ENCODE measurements at regions not wholly inside any gene's neighbourhood (a gene's known extent, or its start where the extent isn't known, plus 50 kb on each side); places are given as distances from the start of the nearest gene placed in this dataset.
"Not testable (repeated sequence)": the region's sequence is repeated elsewhere in the genome, so short reads cannot be mapped to it uniquely, and the experiment has no call there.

DNA sequence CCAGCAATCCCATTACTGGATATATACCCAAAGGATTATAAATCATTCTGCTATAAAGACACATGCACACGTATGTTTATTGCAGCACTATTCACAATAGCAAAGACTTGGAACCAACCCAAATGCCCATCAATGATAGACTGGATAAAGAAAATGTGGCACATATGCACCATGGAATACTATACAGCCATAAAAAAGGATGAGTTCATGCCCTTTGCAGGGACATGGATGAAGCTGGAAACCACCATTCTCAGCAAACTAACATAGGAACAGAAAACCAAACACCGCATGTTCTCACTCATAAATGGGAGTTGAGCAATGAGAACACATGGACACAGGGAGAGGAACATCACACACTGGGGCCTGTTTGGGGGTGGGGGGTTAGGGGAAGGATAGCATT, 90.8 kb upstream of the NTF3 start:
- H3K9me3 ChIP-seq (ENCODE audit: control insufficient read depth, insufficient read depth, low read length); H3K4me3 ChIP-seq (ENCODE audit: low read depth, low read length); H3K27me3 ChIP-seq (ENCODE audit: control insufficient read depth, insufficient read depth, low read length); H3K36me3 ChIP-seq (ENCODE audit: control insufficient read depth, insufficient read depth, low read length); H3K4me1 ChIP-seq (ENCODE audit: control insufficient read depth, insufficient read depth, low read length); H3K9ac ChIP-seq (ENCODE audit: low read depth, low read length): not testable (repeated sequence)

DNA sequence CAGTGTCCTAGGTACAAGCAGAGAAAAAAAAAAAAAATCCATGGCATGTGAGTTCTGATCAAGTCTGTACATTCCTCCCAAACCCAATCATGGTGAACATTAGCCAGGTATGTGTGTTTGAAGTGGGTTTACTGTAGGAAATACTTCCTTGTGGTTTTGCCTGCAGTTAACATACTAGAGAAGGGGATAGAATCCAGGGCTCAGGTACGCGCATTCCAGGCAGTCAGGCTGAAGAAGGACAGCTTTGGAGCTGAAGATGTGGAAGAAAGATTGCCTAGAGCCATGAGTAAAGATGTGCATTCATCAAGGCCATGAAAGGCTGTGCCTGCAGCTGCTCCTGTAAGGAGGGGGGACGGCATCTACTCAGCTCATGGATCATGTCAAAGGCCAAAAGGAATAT, 88.2 kb upstream of the NTF3 start:
- no peaks in the 10 kb centered on the region for H3K27me3 ChIP-seq (ENCODE audit: control insufficient read depth, insufficient read depth, low read length)
- no peaks in the 10 kb centered on the region for H3K9me3 ChIP-seq (ENCODE audit: control insufficient read depth, insufficient read depth, low read length)
- H3K4me3 ChIP-seq (ENCODE audit: low read depth, low read length), result no peak overlapping the region
- no peak overlapping the region for H3K9ac ChIP-seq (ENCODE audit: low read depth, low read length)
- no peaks in the 10 kb centered on the region for H3K4me1 ChIP-seq (ENCODE audit: control insufficient read depth, insufficient read depth, low read length)
- H3K36me3 ChIP-seq (ENCODE audit: control insufficient read depth, insufficient read depth, low read length), result no peaks in the 10 kb centered on the region

DNA sequence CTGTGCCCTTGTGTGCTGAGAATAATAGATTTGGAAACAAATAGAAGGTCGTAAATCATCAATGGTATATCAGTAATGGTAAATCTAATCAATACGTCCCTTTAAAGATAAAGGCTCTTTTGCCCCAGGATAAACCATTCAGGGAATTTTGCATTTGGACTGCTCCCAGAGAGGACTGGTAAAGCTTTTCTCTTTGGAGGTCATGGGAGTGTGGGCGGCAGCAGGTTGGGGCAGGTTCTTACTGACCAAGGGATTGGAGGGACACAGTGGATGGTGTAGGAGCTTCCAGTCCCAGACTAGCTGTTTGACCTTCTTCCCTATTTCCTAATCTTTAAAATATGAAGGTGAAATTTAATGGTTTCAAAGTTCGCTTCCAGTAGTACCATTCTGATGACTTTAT, 87.8 kb upstream of the NTF3 start:
- Histone ChIP-seq H3K9me3 (ENCODE audit: control insufficient read depth, insufficient read depth, low read length) (no peaks in the 10 kb centered on the region), H3K4me3 (ENCODE audit: low read depth, low read length) (no peak overlapping the region), H3K36me3 (ENCODE audit: control insufficient read depth, insufficient read depth, low read length) (no peaks in the 10 kb centered on the region), H3K27me3 (ENCODE audit: control insufficient read depth, insufficient read depth, low read length) (no peaks in the 10 kb centered on the region), H3K4me1 (ENCODE audit: control insufficient read depth, insufficient read depth, low read length) (no peaks in the 10 kb centered on the region), H3K9ac (ENCODE audit: low read depth, low read length) (no peak overlapping the region)

DNA sequence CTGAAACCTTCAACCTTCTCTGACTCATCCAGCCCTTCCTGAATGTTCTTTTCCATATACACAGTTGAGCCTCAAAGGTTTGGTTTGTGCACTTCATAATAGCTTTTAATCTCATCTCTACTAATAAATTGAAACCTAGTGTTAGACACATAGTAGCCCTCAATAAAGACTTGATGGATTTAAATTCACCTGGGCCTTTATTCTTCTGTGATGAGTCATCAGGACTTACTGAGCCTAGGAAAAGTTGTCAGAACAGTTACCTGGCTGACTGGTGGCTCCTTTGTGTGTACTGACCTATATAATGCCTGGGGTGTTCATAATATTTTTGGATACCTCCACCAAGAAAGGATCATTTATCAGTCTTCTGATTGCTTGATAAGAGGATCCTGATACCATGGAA, 86.4 kb upstream of the NTF3 start:
- no peaks in the 10 kb centered on the region for H3K9me3 ChIP-seq (ENCODE audit: control insufficient read depth, insufficient read depth, low read length)
- no peaks in the 10 kb centered on the region for H3K36me3 ChIP-seq (ENCODE audit: control insufficient read depth, insufficient read depth, low read length)
- no peak overlapping the region for H3K9ac ChIP-seq (ENCODE audit: low read depth, low read length)
- H3K4me1 ChIP-seq (ENCODE audit: control insufficient read depth, insufficient read depth, low read length), result no peaks in the 10 kb centered on the region
- no peak overlapping the region for H3K4me3 ChIP-seq (ENCODE audit: low read depth, low read length)
- no peaks in the 10 kb centered on the region for H3K27me3 ChIP-seq (ENCODE audit: control insufficient read depth, insufficient read depth, low read length)

DNA sequence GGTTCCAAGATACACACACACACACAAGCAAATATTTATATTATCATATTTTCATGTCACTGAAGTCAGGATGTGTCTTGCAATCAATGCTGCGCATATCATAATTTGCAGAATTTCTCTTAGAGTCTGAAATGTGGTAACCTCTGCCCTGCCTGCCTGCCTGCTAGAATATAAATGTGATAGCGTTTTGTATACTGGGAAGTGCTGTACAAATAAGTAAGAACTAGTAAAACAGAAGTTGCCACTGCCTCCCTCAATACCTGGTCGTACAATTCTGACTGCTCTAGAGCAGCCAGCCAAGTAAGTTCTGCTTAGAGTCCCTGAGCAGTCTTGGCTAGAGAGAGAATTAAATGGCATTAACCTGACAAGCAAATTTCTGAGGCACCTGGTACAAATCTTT, 83.9 kb upstream of the NTF3 start:
- no peak overlapping the region for H3K9ac ChIP-seq (ENCODE audit: low read depth, low read length)
- no peaks in the 10 kb centered on the region for H3K36me3 ChIP-seq (ENCODE audit: control insufficient read depth, insufficient read depth, low read length)
- no peaks in the 10 kb centered on the region for H3K4me1 ChIP-seq (ENCODE audit: control insufficient read depth, insufficient read depth, low read length)
- H3K4me3 ChIP-seq (ENCODE audit: low read depth, low read length), result no peak overlapping the region
- H3K27me3 ChIP-seq (ENCODE audit: control insufficient read depth, insufficient read depth, low read length), result no peaks in the 10 kb centered on the region
- no peaks in the 10 kb centered on the region for H3K9me3 ChIP-seq (ENCODE audit: control insufficient read depth, insufficient read depth, low read length)

DNA sequence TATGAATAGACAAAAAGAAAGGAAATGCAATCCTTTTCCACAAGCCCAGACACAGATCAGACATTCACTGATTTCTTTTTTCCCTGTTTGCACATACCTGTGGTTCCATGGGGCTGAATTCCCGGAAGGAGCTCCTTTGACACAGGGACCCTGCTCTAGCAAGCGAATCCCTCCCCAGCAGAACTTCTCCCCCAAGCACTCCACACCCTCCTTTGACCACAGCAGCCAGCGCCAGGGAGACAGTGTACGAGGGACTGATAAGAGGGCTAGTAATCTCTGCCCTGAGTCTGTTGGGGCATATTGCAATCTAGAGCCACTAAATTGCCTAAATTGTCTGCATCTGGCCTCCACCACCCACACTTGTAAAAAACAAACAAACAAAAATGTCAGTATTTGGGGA, 83.4 kb upstream of the NTF3 start:
- no peak overlapping the region for H3K9ac ChIP-seq (ENCODE audit: low read depth, low read length)
- H3K27me3 ChIP-seq (ENCODE audit: control insufficient read depth, insufficient read depth, low read length), result no peaks in the 10 kb centered on the region

DNA sequence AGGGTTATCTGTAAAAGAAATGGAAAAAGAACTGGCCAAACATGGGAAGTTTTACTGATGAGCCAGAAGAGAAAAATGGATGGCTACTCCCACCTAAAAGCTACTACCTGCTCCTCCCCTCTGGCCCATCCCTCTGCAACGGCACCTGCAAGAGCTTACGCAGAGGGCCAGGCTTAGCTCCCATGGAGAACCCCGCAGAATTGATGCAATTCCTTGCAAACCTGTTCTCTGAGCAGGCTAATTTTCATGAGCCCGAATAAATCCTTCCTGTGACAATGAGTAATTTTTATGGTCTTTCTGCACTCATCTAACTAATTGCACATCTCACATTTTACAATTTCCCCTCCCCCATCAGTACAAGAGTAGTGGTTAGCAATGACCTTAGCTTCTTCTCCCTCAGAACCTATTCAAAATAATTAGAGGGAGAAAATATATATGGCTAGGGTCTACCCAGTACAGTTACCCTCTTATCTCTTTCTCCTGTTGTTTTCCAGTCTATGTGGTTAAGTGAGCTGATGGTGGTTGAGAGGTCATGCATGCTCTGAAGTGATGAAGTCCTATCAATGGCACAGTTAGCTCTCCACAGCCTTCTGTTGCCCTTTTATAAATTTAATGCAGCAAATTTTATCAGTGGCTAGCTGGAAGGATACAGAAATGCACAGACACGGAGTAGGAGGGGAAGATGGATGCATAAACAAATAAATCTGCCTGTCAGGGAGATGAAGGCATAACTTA, 67.7 kb upstream of the NTF3 start:
- Histone ChIP-seq H3K4me1 (ENCODE audit: control insufficient read depth, insufficient read depth, low read length) (no peaks in the 10 kb centered on the region), H3K27me3 (ENCODE audit: control insufficient read depth, insufficient read depth, low read length) (no peaks in the 10 kb centered on the region), H3K4me3 (ENCODE audit: low read depth, low read length) (no peak overlapping the region)

More for the DNA sequence above, 83.4 kb upstream of the NTF3 start:
- H3K9me3 ChIP-seq (ENCODE audit: control insufficient read depth, insufficient read depth, low read length), result no peaks in the 10 kb centered on the region
- H3K4me3 ChIP-seq (ENCODE audit: low read depth, low read length), result no peak overlapping the region
- H3K4me1 ChIP-seq (ENCODE audit: control insufficient read depth, insufficient read depth, low read length), result no peaks in the 10 kb centered on the region
- no peaks in the 10 kb centered on the region for H3K36me3 ChIP-seq (ENCODE audit: control insufficient read depth, insufficient read depth, low read length)

DNA sequence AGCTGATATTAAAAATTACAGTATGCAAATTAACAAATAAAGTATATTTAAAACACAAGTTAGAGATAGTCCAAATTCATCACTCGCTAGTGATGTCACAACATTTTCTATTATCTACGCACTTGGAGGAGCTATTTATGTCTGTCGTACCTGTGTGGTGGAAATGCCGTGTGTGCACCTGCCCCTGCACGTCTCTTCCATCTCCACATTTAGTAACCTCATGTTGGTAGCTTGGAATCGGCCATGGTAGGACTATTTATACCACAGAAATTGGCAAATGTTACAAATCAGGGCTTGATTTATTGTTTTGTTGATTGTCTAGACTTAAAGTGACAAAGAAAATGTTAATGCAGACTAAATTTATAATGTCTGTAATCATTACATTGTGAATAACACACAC, 62.6 kb upstream of the NTF3 start:
- Histone ChIP-seq H3K9ac (ENCODE audit: low read depth, low read length) (no peak overlapping the region), H3K9me3 (ENCODE audit: control insufficient read depth, insufficient read depth, low read length) (no peaks in the 10 kb centered on the region), H3K36me3 (ENCODE audit: control insufficient read depth, insufficient read depth, low read length) (no peaks in the 10 kb centered on the region), H3K4me1 (ENCODE audit: control insufficient read depth, insufficient read depth, low read length) (no peaks in the 10 kb centered on the region), H3K4me3 (ENCODE audit: low read depth, low read length) (no peak overlapping the region), H3K27me3 (ENCODE audit: control insufficient read depth, insufficient read depth, low read length) (no peaks in the 10 kb centered on the region)

More for the DNA sequence above, 67.7 kb upstream of the NTF3 start:
- Histone ChIP-seq H3K36me3 (ENCODE audit: control insufficient read depth, insufficient read depth, low read length) (no peaks in the 10 kb centered on the region), H3K9me3 (ENCODE audit: control insufficient read depth, insufficient read depth, low read length) (no peaks in the 10 kb centered on the region), H3K9ac (ENCODE audit: low read depth, low read length) (no peak overlapping the region)

DNA sequence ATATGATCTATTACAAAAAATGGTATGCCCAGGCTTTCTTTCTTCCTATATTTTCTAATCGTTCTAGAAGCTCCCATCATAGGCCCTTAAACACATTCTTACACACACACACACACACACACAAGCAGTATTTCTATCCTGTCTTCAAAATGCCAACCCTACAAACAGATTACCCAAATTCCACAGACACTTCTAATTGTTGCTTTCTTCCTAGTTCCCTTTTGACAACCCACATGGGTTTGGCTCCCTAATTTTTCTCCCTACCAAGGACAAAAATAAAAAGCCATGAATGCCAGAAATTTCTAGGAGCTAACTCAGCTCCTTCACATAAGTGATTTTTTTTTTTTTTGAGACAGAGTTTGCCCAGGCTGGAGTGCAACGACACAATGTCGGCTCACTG, 60.3 kb upstream of the NTF3 start:
- Histone ChIP-seq H3K9me3 (ENCODE audit: control insufficient read depth, insufficient read depth, low read length) (no peaks in the 10 kb centered on the region), H3K4me1 (ENCODE audit: control insufficient read depth, insufficient read depth, low read length) (no peaks in the 10 kb centered on the region), H3K36me3 (ENCODE audit: control insufficient read depth, insufficient read depth, low read length) (no peaks in the 10 kb centered on the region), H3K27me3 (ENCODE audit: control insufficient read depth, insufficient read depth, low read length) (no peaks in the 10 kb centered on the region), H3K4me3 (ENCODE audit: low read depth, low read length) (no peak overlapping the region), H3K9ac (ENCODE audit: low read depth, low read length) (no peak overlapping the region)

DNA sequence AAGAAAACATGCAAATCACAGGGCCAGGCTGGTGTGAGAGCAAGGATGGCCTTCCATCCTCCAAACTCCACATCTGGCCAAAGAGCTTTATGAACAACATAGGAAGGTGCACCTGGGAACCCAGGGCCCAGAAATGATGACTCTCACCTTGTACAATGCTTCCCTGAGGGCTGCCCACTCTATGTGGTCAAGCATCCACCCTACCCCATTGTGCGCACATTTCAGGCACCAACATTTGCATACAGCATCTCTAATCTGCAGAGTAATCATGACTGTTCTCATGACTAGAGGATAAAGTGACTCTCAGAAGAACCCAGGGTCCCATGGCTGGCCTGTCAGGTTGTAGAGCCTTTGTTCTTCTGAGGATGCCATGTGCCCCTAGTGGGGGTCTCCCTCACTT, 57.2 kb upstream of the NTF3 start:
- Histone ChIP-seq H3K27me3 (ENCODE audit: control insufficient read depth, insufficient read depth, low read length) (no peaks in the 10 kb centered on the region), H3K4me1 (ENCODE audit: control insufficient read depth, insufficient read depth, low read length) (no peaks in the 10 kb centered on the region), H3K4me3 (ENCODE audit: low read depth, low read length) (no peak overlapping the region), H3K36me3 (ENCODE audit: control insufficient read depth, insufficient read depth, low read length) (no peaks in the 10 kb centered on the region), H3K9ac (ENCODE audit: low read depth, low read length) (no peak overlapping the region), H3K9me3 (ENCODE audit: control insufficient read depth, insufficient read depth, low read length) (no peaks in the 10 kb centered on the region)

DNA sequence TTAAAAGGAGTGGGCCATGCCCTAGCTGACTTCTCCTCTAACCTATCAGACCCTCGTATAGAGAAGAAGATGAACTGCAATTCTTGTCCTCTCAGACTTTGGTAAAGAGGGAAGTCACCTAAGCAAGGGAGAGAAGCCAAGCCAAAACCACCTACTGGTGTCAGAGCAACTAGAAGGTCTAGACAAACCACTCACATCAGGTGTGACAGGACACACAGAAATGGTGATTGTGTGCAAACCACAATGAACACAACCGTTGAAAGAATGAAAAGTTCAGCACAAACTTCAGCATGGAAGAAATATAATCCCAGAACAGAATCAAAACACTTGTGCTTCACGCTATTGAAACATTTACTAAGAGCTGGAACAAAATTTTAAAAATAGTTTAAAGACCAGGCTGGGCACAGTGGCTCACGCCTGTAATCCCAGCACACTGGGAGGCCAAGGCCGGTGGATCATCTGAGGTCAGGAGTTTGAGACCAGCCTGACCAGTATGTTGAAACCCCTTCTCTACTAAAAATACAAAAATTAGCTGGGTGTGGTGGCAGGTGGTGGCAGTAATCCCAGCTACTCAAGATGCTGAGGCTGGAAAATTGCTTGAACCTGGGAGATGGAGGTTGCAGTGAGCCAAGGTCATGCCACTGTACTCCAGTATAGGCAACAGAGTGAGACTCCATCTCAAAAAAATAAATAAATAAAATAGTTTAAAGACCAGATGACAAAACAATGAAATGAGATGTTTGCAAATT, 56.2 kb upstream of the NTF3 start:
- no peaks in the 10 kb centered on the region for H3K36me3 ChIP-seq (ENCODE audit: control insufficient read depth, insufficient read depth, low read length)
- H3K4me3 ChIP-seq (ENCODE audit: low read depth, low read length), result no peak overlapping the region
- H3K9me3 ChIP-seq (ENCODE audit: control insufficient read depth, insufficient read depth, low read length), result no peaks in the 10 kb centered on the region
- H3K27me3 ChIP-seq (ENCODE audit: control insufficient read depth, insufficient read depth, low read length), result no peaks in the 10 kb centered on the region
- no peaks in the 10 kb centered on the region for H3K4me1 ChIP-seq (ENCODE audit: control insufficient read depth, insufficient read depth, low read length)
- no peak overlapping the region for H3K9ac ChIP-seq (ENCODE audit: low read depth, low read length)

DNA sequence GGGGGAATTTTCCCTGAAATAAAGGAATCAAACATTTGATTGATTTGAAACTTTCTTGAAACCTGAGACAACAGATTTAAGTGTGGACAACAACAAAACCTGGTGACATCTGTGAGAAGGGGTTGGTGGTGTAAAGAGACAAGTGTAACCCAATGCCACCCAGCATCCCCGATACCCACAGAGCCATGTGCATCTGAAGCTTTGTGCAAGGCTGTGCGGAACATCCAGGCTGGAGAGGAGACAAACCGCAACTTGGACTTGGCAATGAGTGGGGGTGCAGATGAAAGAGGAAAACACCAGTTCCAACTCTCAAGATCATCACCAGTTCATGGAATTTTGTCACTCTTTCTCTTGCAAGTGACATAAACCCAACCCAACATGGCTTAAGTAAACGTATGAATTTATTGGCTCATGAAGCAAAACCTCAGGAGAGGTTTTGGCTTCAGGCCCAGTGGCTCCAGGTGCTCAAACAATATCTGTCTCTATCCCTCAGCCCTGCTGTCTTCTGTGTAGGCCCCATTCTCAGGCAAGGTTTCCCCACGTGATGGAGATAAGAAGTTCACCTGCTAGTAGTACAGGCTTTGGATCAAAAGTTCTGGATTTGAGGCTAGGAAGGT, 55.2 kb upstream of the NTF3 start:
- H3K36me3 ChIP-seq (ENCODE audit: control insufficient read depth, insufficient read depth, low read length), result no peaks in the 10 kb centered on the region
- no peaks in the 10 kb centered on the region for H3K4me1 ChIP-seq (ENCODE audit: control insufficient read depth, insufficient read depth, low read length)
- no peak overlapping the region for H3K9ac ChIP-seq (ENCODE audit: low read depth, low read length)
- no peak overlapping the region for H3K4me3 ChIP-seq (ENCODE audit: low read depth, low read length)
- no peaks in the 10 kb centered on the region for H3K9me3 ChIP-seq (ENCODE audit: control insufficient read depth, insufficient read depth, low read length)
- no peaks in the 10 kb centered on the region for H3K27me3 ChIP-seq (ENCODE audit: control insufficient read depth, insufficient read depth, low read length)
